Endothelial cell of umbilical vein (primary cell): ENCODE measurements at regions not wholly inside any gene's neighbourhood (a gene's known extent, or its start where the extent isn't known, plus 50 kb on each side); places are given as distances from the start of the nearest gene placed in this dataset.

Experiments used
- BruUV-seq: library from RNA; stranded (reverse); fragments of 400-500 nt; replicated peaks from 2 replicates; lab custom pipeline; 2021; lab: Mats Ljungman, UMichigan
- CTCF ChIA-PET: fragments of 300-600, 350-600 bp; sonication (Branson Sonifier 250); formaldehyde crosslinking; loops from one replicate; lab custom pipeline; 2021; ENCODE audit warnings: antibody characterized with exemption, inconsistent platforms; lab: Charles Lee
- POLR2A ChIA-PET: fragments of 300-600, 350-600 bp; sonication (Branson Sonifier 250); formaldehyde crosslinking; loops from one replicate; lab custom pipeline; 2021; ENCODE audit warnings: antibody characterized with exemption, inconsistent platforms; lab: Charles Lee
- DNase-seq: peaks from one replicate; pipeline ENCODE4 v3.0.0-alpha.2; 2011; ENCODE audit warnings: low read depth, low spot score
- FAIRE-seq: peaks from 2 replicates; lab custom pipeline; 2011; peaks lifted over from hg19 to GRCh38; lab: Jason Lieb, UNC
- H2AFZ ChIP-seq: 2 replicates; pipeline ENCODE4 v1.6.0; 2012; ENCODE audit warnings: low read depth, low read length, control low read depth, inconsistent platforms
- H3K27ac ChIP-seq: 2 replicates; pipeline ENCODE4 v1.5.1; 2011; ENCODE audit warnings: low read depth, mild to moderate bottlenecking, control low read depth, low read length, moderate library complexity; ENCODE audit not compliant: insufficient read depth
- H3K27me3 ChIP-seq, 2 experiments: 2 replicates each; pipeline versions ENCODE4 v1.6.0 to v1.6.1; 2011; ENCODE audit warnings: low read length in 2 of 2, mixed read lengths in 1 of 2; ENCODE audit not compliant: control insufficient read depth in 2 of 2, insufficient read depth in 2 of 2
- H3K36me3 ChIP-seq, 2 experiments: 2 replicates in 1 of 2; 3 replicates in 1 of 2; pipeline ENCODE4 v1.5.1; 2011; ENCODE audit warnings: low read length in 2 of 2, mild to moderate bottlenecking in 1 of 2, moderate library complexity in 1 of 2; ENCODE audit not compliant: control insufficient read depth in 2 of 2, insufficient read depth in 2 of 2; ENCODE audit errors: extremely low read depth in 1 of 2
- H3K4me1 ChIP-seq: 3 replicates; pipeline ENCODE4 v1.5.1; 2011; ENCODE audit warnings: mild to moderate bottlenecking, low read length; ENCODE audit not compliant: control insufficient read depth, insufficient read depth; ENCODE audit errors: extremely low read depth
- H3K4me2 ChIP-seq: 2 replicates; pipeline ENCODE4 v1.6.1; 2011; ENCODE audit warnings: low read length, control low read depth, mixed read lengths; ENCODE audit not compliant: insufficient read depth
- H3K4me3 ChIP-seq, 3 experiments: fragments of 200-600 bp in 1 of 3; sonication (generic), shearing (Covaris generic) in 1 of 3; replicated peaks in 1 of 3; 2 replicates each; pipeline ENCODE4 v1.5.1; 2011 to 2016; ENCODE audit warnings: control low read depth in 3 of 3, low read length in 3 of 3, mild to moderate bottlenecking in 2 of 3, inconsistent platforms in 1 of 3, low read depth in 1 of 3, moderate library complexity in 1 of 3; ENCODE audit not compliant: insufficient read depth in 1 of 3
- H3K79me2 ChIP-seq: 2 replicates; pipeline ENCODE4 v1.6.0; 2012; ENCODE audit warnings: low read length, inconsistent platforms; ENCODE audit not compliant: control insufficient read depth, insufficient read depth
- H3K9ac ChIP-seq: replicated peaks from 2 replicates; pipeline ENCODE3; 2011; ENCODE audit warnings: low read length, control low read depth; ENCODE audit not compliant: insufficient read depth; ENCODE audit errors: extremely low read depth
- H3K9me1 ChIP-seq: replicated peaks from 3 replicates; pipeline ENCODE4 v1.6.0; 2011; ENCODE audit warnings: mild to moderate bottlenecking, low read length; ENCODE audit not compliant: control insufficient read depth, insufficient read depth; ENCODE audit errors: extremely low read depth
- H3K9me3 ChIP-seq: replicated peaks from 2 replicates; pipeline ENCODE4 v1.5.1; 2012; ENCODE audit warnings: low read length, inconsistent platforms; ENCODE audit not compliant: control insufficient read depth, insufficient read depth
- H4K20me1 ChIP-seq: replicated peaks from 2 replicates; pipeline ENCODE3; 2011; ENCODE audit warnings: mild to moderate bottlenecking, low read length; ENCODE audit not compliant: control insufficient read depth, insufficient read depth; ENCODE audit errors: extremely low read depth
- CTCF ChIP-seq, 2 donors: IDR thresholded peaks; 1 replicate in 1 of 2; 2 replicates in 1 of 2; pipeline ENCODE4 v1.5.1; 2011; ENCODE audit warnings: low read length in 2 of 2, mild to moderate bottlenecking in 2 of 2, moderate library complexity in 2 of 2, control low read depth in 1 of 2, inconsistent platforms in 1 of 2, low read depth in 1 of 2; ENCODE audit not compliant: insufficient read depth in 1 of 2; ENCODE audit errors: extremely low read depth in 1 of 2
- EZH2 ChIP-seq: IDR thresholded peaks from 2 replicates; pipeline ENCODE4 v1.6.1; 2012; ENCODE audit warnings: borderline replicate concordance, low read depth, mild to moderate bottlenecking, moderate library complexity, low read length, inconsistent platforms; ENCODE audit not compliant: severe bottlenecking
- FOS ChIP-seq: IDR thresholded peaks from 2 replicates; pipeline ENCODE4 v1.6.1; 2011; ENCODE audit warnings: mild to moderate bottlenecking, low read length, moderate library complexity, borderline replicate concordance; ENCODE audit not compliant: insufficient read depth
- GATA2 ChIP-seq: IDR thresholded peaks from 2 replicates; pipeline ENCODE4 v1.7.0; 2011; ENCODE audit warnings: low read depth, mild to moderate bottlenecking, moderate library complexity, mixed read lengths, low read length; ENCODE audit not compliant: insufficient read length, insufficient read depth
- JUN ChIP-seq: IDR thresholded peaks from 2 replicates; pipeline ENCODE4 v1.6.1; 2011; ENCODE audit warnings: borderline replicate concordance, low read depth; ENCODE audit not compliant: insufficient read length, insufficient read depth
- MAX ChIP-seq: IDR thresholded peaks from 2 replicates; pipeline ENCODE4 v1.6.1; 2011; ENCODE audit not compliant: insufficient read depth, insufficient read length
- MYC ChIP-seq: IDR thresholded peaks from one replicate; pipeline ENCODE4 v1.6.1; 2011; ENCODE audit warnings: mild to moderate bottlenecking, low read depth, low read length
- POLR2A ChIP-seq: IDR thresholded peaks from 2 replicates; pipeline ENCODE4 v1.6.1; 2012; ENCODE audit warnings: low read depth, mild to moderate bottlenecking, control low read depth, low read length
- POLR2AphosphoS5 ChIP-seq: IDR thresholded peaks from 2 replicates; pipeline ENCODE4 v1.6.1; 2012; ENCODE audit warnings: low read depth, mild to moderate bottlenecking, control low read depth, low read length, moderate library complexity; ENCODE audit not compliant: insufficient read depth
- dilution Hi-C: fragments of 300-500 bp; cut with MboI; formaldehyde crosslinking; loops from one replicate; pipeline ENCODE4 v1.15.0; 2019; ENCODE audit warnings: low sequenced_read_pairs; ENCODE audit not compliant: extremely low pct_ligation_motif_present
- intact Hi-C: fragments of 100-400 bp; cut with micrococcal nuclease; formaldehyde crosslinking; loops from one replicate; pipeline ENCODE4 v1.10.0; 2022

- no peak for DNase-seq
- Histone ChIP-seq H3K27ac (no peak overlapping the region), H4K20me1 (no peaks in the 10 kb centered on the region), H3K27me3 (no peaks in the 10 kb centered on the region), H3K4me3 (no peak overlapping the region), H3K4me1 (no peaks in the 10 kb centered on the region), H3K79me2 (no peaks in the 10 kb centered on the region), H3K4me2 (no peak overlapping the region), H3K36me3 (no peaks in the 10 kb centered on the region), H3K9me1 (no peaks in the 10 kb centered on the region), H2AFZ (no peak overlapping the region), H3K9ac (no peak overlapping the region), H3K9me3 (no peaks in the 10 kb centered on the region)
- no peak for FAIRE-seq
- no TSS peak for BruUV-seq
- POLR2A ChIA-PET = no interaction called here
- no peak for TF ChIP-seq GATA2
- no peak for TF ChIP-seq POLR2A
- no peak for TF ChIP-seq POLR2AphosphoS5
- TF ChIP-seq MYC = no peak
- TF ChIP-seq MAX = no peak
- TF ChIP-seq CTCF (IDR thresholded peaks at IDR 0.05; ENCODE audit: extremely low read depth in 1 of 2, insufficient read depth in 1 of 2, low read depth in 1 of 2, low read length in 2 of 2) = no peak
- TF ChIP-seq EZH2 = no peak
- TF ChIP-seq FOS = no peak
- TF ChIP-seq JUN = no peak
- dilution Hi-C loops = no loop called here
- CTCF ChIA-PET = no interaction called here
- intact Hi-C loops = no loop called here
Observed at GRCh38 chr21:21788591-21788990, 790.4 kb downstream of the NCAM2 start.
